AG04450 (cell line): ENCODE measurements at regions not wholly inside any gene's neighbourhood (a gene's known extent, or its start where the extent isn't known, plus 50 kb on each side); places are given as distances from the start of the nearest gene placed in this dataset.
"Not testable (repeated sequence)": the region's sequence is repeated elsewhere in the genome, so short reads cannot be mapped to it uniquely, and the experiment has no call there.

Experiments used
- CTCF ChIA-PET: fragments of 300-600, 350-600 bp; formaldehyde crosslinking; extraction: SDS; loops from one replicate; lab custom pipeline; 2022; ENCODE audit warnings: antibody characterized with exemption, inconsistent platforms; lab: Charles Lee
- POLR2A ChIA-PET: fragments of 350-600 bp; formaldehyde crosslinking; extraction: SDS; loops from one replicate; lab custom pipeline; 2021; ENCODE audit warnings: antibody characterized with exemption, inconsistent platforms; lab: Yijun Ruan, JAX
- DNase-seq: peaks from one replicate; pipeline ENCODE4 v3.0.0-alpha.2; 2011; ENCODE audit warnings: low read depth, low spot score
- H3K27ac ChIP-seq: one replicate; pipeline ENCODE4 v1.5.1; 2012; ENCODE audit warnings: low read depth, low read length, control low read depth
- H3K27me3 ChIP-seq: one replicate; pipeline ENCODE4 v1.6.0; 2012; ENCODE audit warnings: low read length; ENCODE audit not compliant: control insufficient read depth, insufficient read depth
- H3K4me3 ChIP-seq: 2 replicates; pipeline ENCODE4 v1.5.1; 2011; ENCODE audit warnings: mild to moderate bottlenecking, low read depth, low read length, control low read depth
- H3K9me3 ChIP-seq: 2 replicates; pipeline ENCODE4 v1.5.1; 2012; ENCODE audit warnings: low read length; ENCODE audit not compliant: control insufficient read depth, insufficient read depth
- TF ChIP-seq, protein P1 (sequence below): IDR thresholded peaks from 2 replicates; pipeline ENCODE4 v1.5.1; 2011; ENCODE audit warnings: low read depth, low read length, control low read depth, inconsistent platforms

DNA sequence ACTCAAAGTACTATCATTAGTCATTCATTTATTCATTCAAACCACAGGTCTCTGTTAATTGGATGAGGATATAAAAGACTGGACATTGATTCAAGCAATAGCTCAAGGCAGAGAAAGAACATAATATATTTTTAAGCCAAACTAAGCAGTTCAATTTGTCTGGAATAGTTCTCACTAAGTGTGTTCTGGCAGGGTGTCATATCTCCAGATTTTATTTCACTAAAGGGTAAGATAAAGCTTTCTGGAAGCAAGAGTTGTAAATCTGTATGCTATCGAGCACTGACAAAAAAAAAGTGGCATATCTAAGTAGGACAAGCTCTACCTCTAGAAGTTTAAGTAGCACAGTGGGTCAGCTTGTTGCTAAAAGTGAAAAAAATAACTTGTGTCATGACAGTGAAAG is 375.6 kb downstream of the TUSC1 start:
- ChIA-PET CTCF (no interaction called here), POLR2A (no interaction called here)
- Histone ChIP-seq H3K27me3 (no peaks in the 10 kb centered on the region), H3K27ac (no peak overlapping the region), H3K9me3 (no peaks in the 10 kb centered on the region), H3K4me3 (no peak overlapping the region)
- no peak for DNase-seq
- TF ChIP-seq, protein P1, sequence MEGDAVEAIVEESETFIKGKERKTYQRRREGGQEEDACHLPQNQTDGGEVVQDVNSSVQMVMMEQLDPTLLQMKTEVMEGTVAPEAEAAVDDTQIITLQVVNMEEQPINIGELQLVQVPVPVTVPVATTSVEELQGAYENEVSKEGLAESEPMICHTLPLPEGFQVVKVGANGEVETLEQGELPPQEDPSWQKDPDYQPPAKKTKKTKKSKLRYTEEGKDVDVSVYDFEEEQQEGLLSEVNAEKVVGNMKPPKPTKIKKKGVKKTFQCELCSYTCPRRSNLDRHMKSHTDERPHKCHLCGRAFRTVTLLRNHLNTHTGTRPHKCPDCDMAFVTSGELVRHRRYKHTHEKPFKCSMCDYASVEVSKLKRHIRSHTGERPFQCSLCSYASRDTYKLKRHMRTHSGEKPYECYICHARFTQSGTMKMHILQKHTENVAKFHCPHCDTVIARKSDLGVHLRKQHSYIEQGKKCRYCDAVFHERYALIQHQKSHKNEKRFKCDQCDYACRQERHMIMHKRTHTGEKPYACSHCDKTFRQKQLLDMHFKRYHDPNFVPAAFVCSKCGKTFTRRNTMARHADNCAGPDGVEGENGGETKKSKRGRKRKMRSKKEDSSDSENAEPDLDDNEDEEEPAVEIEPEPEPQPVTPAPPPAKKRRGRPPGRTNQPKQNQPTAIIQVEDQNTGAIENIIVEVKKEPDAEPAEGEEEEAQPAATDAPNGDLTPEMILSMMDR = no peak

DNA sequence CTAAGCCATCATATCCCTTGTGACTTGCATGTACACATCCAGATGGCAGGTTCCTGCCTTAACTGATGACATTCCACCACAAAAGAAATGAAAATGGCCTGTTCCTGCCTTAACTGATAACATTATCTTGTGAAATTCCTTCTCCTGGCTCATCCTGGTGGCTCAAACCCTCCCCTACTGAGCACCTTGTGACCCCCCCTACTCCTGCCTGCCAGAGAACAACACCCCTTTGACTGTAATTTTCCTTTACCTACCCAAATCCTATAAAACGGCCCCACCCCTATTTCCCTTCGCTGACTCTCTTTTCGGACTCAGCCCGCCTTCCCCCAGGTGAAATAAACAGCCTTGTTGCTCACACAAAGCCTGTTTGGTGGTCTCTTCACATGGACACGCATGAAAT is 390.0 kb downstream of the TUSC1 start:
- H3K4me3 ChIP-seq, H3K27ac ChIP-seq, H3K27me3 ChIP-seq, DNase-seq, H3K9me3 ChIP-seq, POLR2A ChIA-PET, CTCF ChIA-PET: not testable (repeated sequence)

DNA sequence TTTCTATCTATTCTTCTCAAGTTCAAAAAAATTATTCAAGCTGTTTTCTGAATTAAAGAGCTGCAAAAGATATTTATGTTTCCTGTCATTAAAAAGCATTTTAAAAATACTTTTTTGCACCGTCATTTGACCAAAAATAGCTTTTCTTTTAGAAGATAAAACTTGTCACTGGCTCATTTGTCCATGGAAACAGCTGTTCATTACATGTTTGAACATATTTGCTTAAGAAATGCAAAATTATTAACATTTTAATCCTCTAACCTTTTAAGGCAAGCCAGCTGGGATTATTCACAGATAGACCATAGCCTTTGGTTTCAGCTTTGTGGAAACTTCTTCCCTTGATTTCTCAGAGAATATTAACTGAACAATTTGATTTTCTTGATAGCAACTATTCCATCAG is 393.9 kb downstream of the TUSC1 start:
- no peaks in the 10 kb centered on the region for H3K27me3 ChIP-seq
- ChIA-PET CTCF (no interaction called here), POLR2A (no interaction called here)
- no peak overlapping the region for H3K4me3 ChIP-seq
- TF ChIP-seq, protein P1 = no peak
- no peak overlapping the region for H3K27ac ChIP-seq
- no peak for DNase-seq
- no peaks in the 10 kb centered on the region; the same call in 1 of the 2 replicates for H3K9me3 ChIP-seq

DNA sequence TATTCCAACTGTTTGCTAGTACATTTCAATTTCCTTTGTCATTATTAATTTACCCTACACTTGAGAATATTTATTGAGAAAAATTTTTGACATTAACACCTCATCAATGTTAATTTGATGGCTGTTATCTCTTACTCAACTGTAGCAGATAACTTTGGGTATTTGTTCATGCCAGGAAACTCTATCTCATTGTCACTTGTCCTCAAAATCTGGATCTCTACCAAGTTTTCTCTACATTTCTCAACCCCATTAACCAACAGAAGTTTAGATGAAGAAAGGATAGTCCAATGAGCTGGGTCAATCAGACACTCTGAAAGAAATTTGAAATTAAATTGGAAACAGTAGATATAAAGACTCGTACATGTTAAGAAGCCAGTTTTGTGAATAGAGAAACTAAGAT is 395.3 kb downstream of the TUSC1 start:
- ChIA-PET POLR2A (no interaction called here), CTCF (no interaction called here)

DNA sequence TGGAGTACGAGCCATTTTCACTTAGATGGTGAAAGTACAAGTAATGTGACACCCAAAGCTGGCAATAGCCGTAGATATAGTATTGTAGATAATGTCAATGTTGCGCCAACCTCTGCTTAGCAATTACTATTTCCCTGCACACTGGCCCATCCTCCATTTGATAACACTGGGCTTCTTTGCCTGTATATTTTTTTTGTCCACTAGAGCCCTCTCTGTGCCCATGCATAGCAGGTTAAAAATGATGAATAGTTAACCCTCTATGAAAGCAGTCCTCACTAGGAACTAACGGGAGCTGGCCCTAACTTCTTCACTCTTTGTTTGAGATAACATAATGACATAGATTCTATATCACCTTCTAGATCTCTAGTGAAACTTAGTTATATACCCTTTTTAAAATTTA is 416.8 kb downstream of the TUSC1 start:
- H3K9me3 ChIP-seq = peaks cover 2% of the 10 kb centered on the region; the same call in 1 of the 2 replicates
- no peak for DNase-seq
- CTCF ChIA-PET = no interaction called here
- no peak overlapping the region for H3K4me3 ChIP-seq
- TF ChIP-seq, protein P1 = no peak
- POLR2A ChIA-PET = no interaction called here
- H3K27ac ChIP-seq = no peak overlapping the region
- no peaks in the 10 kb centered on the region for H3K27me3 ChIP-seq

More for the DNA sequence above, 395.3 kb downstream of the TUSC1 start:
- Histone ChIP-seq H3K4me3 (no peak overlapping the region), H3K9me3 (no peaks in the 10 kb centered on the region; the same call in 1 of the 2 replicates), H3K27me3 (no peaks in the 10 kb centered on the region), H3K27ac (no peak overlapping the region)
- DNase-seq = no peak
- TF ChIP-seq, protein P1 = no peak

DNA sequence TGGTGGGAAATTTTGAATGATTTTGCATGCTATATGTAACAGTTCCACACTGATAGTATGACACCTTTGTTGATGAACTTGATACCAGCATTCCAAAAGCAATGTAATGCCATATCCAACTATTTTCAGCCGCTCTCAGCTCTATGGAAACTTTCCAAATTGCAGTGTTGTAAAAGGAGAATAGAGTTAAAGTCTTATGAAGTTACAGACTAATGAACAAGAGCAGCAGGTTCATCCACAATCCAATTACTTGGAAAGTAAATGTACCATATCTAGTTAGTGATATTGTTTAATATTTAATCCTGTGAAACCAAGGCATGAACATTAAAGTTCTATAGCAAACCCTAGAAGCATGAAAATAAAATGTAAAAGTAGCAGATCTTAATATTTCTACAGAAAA is 418.2 kb downstream of the TUSC1 start:
- POLR2A ChIA-PET = no interaction called here
- H3K9me3 ChIP-seq = peaks cover 6% of the 10 kb centered on the region
- no peak for DNase-seq
- CTCF ChIA-PET = no interaction called here
- H3K4me3 ChIP-seq = no peak overlapping the region
- H3K27me3 ChIP-seq = no peaks in the 10 kb centered on the region
- TF ChIP-seq, protein P1 = no peak
- H3K27ac ChIP-seq = no peak overlapping the region
